K562 (cell line): ENCODE measurements at regions not wholly inside any gene's neighbourhood (a gene's known extent, or its start where the extent isn't known, plus 50 kb on each side); places are given as distances from the start of the nearest gene placed in this dataset.

Source experiments
- ATAC-seq: fragments of 200-7000 bp; cut with Tn5 transposase; 3 replicates; pipeline ENCODE4 v1.9.1; 2020; ENCODE audit warnings: moderate library complexity
- BruUV-seq: library from RNA; stranded (reverse); fragments of 400-500 nt; replicated peaks from 2 replicates; lab custom pipeline; 2021; lab: Mats Ljungman, UMichigan
- CTCF ChIA-PET: fragments of 300-600 bp; formaldehyde crosslinking; extraction: SDS; loops from one replicate; lab custom pipeline; 2021; ENCODE audit warnings: low intra/inter-chr PET ratio; lab: Yijun Ruan, JAX
- POLR2A ChIA-PET: fragments of 300-600, 350-650 bp; sonication (Branson Sonifier 250); formaldehyde crosslinking; extraction: SDS; loops from one replicate; lab custom pipeline; 2021; ENCODE audit warnings: antibody characterized with exemption, inconsistent platforms; lab: Yijun Ruan, JAX
- DNase-seq, 4 experiments: peaks; one replicate each; pipeline versions ENCODE4 v3.0.0 to v3.0.0-alpha.2; 2011 to 2018; ENCODE audit warnings: low spot score in 3 of 4, mixed read lengths in 3 of 4; ENCODE audit errors: extremely low read depth in 1 of 4
- FAIRE-seq: peaks from 2 replicates; lab custom pipeline; 2011; peaks lifted over from hg19 to GRCh38; lab: Jason Lieb, UNC
- H2AFZ ChIP-seq: 2 replicates; pipeline ENCODE4 v1.6.0; 2011; ENCODE audit warnings: low read depth, low read length, control low read depth, inconsistent platforms
- H3K27ac ChIP-seq: fragments of 200-600 bp; 3 replicates; pipeline ENCODE4 v1.8.0; 2011; ENCODE audit warnings: low read depth, mild to moderate bottlenecking, control low read depth, inconsistent platforms, low read length, moderate library complexity, mixed read lengths; ENCODE audit errors: extremely low read depth
- H3K27me3 ChIP-seq, 2 experiments: fragments of 300-600 bp in 1 of 2; 2 replicates in 1 of 2; 3 replicates in 1 of 2; pipeline versions ENCODE4 v1.6.0 to v1.8.0; 2011; ENCODE audit warnings: inconsistent platforms in 2 of 2, low read length in 2 of 2, mild to moderate bottlenecking in 1 of 2, mixed read lengths in 1 of 2, moderate library complexity in 1 of 2; ENCODE audit not compliant: control insufficient read depth in 2 of 2, insufficient read depth in 2 of 2
- H3K36me3 ChIP-seq: fragments of 300-600 bp; 3 replicates; pipeline ENCODE4 v1.8.0; 2011; ENCODE audit warnings: mild to moderate bottlenecking, low read length, inconsistent platforms; ENCODE audit not compliant: control insufficient read depth, insufficient read depth
- H3K4me1 ChIP-seq, 2 experiments: fragments of 200-600 bp in 1 of 2; replicated peaks in 1 of 2; 2 replicates in 1 of 2; 3 replicates in 1 of 2; pipeline versions ENCODE4 v1.5.1 to v1.8.0; 2011; ENCODE audit warnings: inconsistent platforms in 2 of 2, low read length in 2 of 2, mild to moderate bottlenecking in 1 of 2, mixed read lengths in 1 of 2, moderate library complexity in 1 of 2; ENCODE audit not compliant: control insufficient read depth in 2 of 2, insufficient read depth in 2 of 2
- H3K4me2 ChIP-seq: 2 replicates; pipeline ENCODE4 v1.6.1; 2011; ENCODE audit warnings: low read length, control low read depth, inconsistent platforms, mixed read lengths; ENCODE audit not compliant: insufficient read depth
- H3K4me3 ChIP-seq: fragments of 200-600 bp; sonication (generic), shearing (Covaris generic); 2 replicates; pipeline ENCODE4 v1.5.1; 2016; ENCODE audit warnings: control low read depth, inconsistent platforms
- H3K79me2 ChIP-seq: fragments of 200-600 bp; 3 replicates; pipeline ENCODE4 v1.8.0; 2011; ENCODE audit warnings: low read length, inconsistent platforms; ENCODE audit not compliant: control insufficient read depth, insufficient read depth
- H3K9ac ChIP-seq, 2 experiments: 2 replicates each; pipeline versions ENCODE4 v1.6.0 to v1.6.1; 2011; ENCODE audit warnings: low read depth in 2 of 2, low read length in 2 of 2, control low read depth in 1 of 2, inconsistent platforms in 1 of 2, mild to moderate bottlenecking in 1 of 2, mixed read lengths in 1 of 2; ENCODE audit not compliant: insufficient read depth in 1 of 2
- H3K9me1 ChIP-seq: one replicate; pipeline ENCODE4 v1.6.0; 2011; ENCODE audit warnings: inconsistent platforms, mild to moderate bottlenecking, low read length, moderate library complexity; ENCODE audit not compliant: control insufficient read depth, insufficient read depth
- H3K9me3 ChIP-seq: replicated peaks from 2 replicates; pipeline ENCODE4 v1.5.1; 2011; ENCODE audit warnings: low read depth, low read length, inconsistent platforms; ENCODE audit not compliant: control insufficient read depth, insufficient read depth
- H4K20me1 ChIP-seq: replicated peaks from 2 replicates; pipeline ENCODE4 v1.6.1; 2011; ENCODE audit warnings: low read length, inconsistent platforms, mixed read lengths; ENCODE audit not compliant: control insufficient read depth, insufficient read depth
- CBX5 ChIP-seq: IDR thresholded peaks from 2 replicates; pipeline ENCODE4 v1.6.1; 2014; ENCODE audit warnings: low read depth, borderline replicate concordance
- IRF1 ChIP-seq: sonication (generic); formaldehyde crosslinking; IDR thresholded peaks from 2 replicates; pipeline ENCODE4 v1.8.0; 2022; ENCODE audit warnings: missing genetic modification reagents, mild to moderate bottlenecking, borderline replicate concordance
- NR3C1 ChIP-seq: sonication (generic); formaldehyde crosslinking; IDR thresholded peaks from 2 replicates; pipeline ENCODE4 v1.8.1; 2022; ENCODE audit warnings: missing genetic modification reagents
- REST ChIP-seq, 2 experiments: fragments of 450-650 bp; formaldehyde crosslinking in 1 of 2; IDR thresholded peaks; 2 replicates each; pipeline versions ENCODE4 v1.4.0 to v1.6.1; 2014 to 2020; ENCODE audit warnings: mild to moderate bottlenecking in 2 of 2, borderline replicate concordance in 1 of 2, low read depth in 1 of 2
- WGBS: fragments of 100-300 bp; shearing (Covaris generic); methylation state at CpG from one replicate; pipeline ENCODE4 v1.1.6; 2016; ENCODE audit warnings: low coverage, mixed read lengths; ENCODE audit not compliant: insufficient coverage; ENCODE audit errors: missing lambda C conversion rate; 5-methylcytosine and 5-hydroxymethylcytosine counted together
- in situ Hi-C: fragments of 300-500 bp; cut with MboI; formaldehyde crosslinking; loops from 4 replicates; pipeline ENCODE4 v1.15.0; 2018; ENCODE audit warnings: inconsistent platforms, mixed read lengths
- intact Hi-C: fragments of 100-400 bp; cut with micrococcal nuclease; formaldehyde crosslinking; loops from 2 replicates; pipeline ENCODE4 v1.14.2; 2022
- TF ChIP-seq, protein P1 (sequence below): fragments of 450-650 bp; IDR thresholded peaks from 2 replicates; pipeline ENCODE4 v1.6.1; 2016; ENCODE audit warnings: antibody characterized with exemption
- TF ChIP-seq, protein P2 (sequence below): fragments of 250-450 bp; sonication (Bioruptor Pico); IDR thresholded peaks from 2 replicates; pipeline ENCODE4 v1.8.0; 2022; ENCODE audit warnings: inconsistent platforms

- no peaks in the 10 kb centered on the region for H3K79me2 ChIP-seq
- peak overlapping the region; percentile 92 for H2AFZ ChIP-seq
- H3K9me1 ChIP-seq: no peaks in the 10 kb centered on the region
- H3K27ac ChIP-seq: peak overlapping the region; percentile 82; the same call in 2 of the 3 replicates
- peak overlapping the region in 1 of 2 experiments; percentile 68; a peak in 1 of 4 replicates for H3K9ac ChIP-seq
- peak overlapping the region; percentile 43; the same call in 1 of the 2 replicates for H3K4me3 ChIP-seq
- in situ Hi-C loops (no loop called here), intact Hi-C loops (loop anchor here (5.0 kb wide), 1 partner anchor 388 kb away; no protein-coding TSS in a partner anchor)
- H3K4me1 ChIP-seq: peaks cover 3 to 13% of the 10 kb centered on the region in 2 experiments; a peak in 3 of 5 replicates
- FAIRE-seq (no peak), DNase-seq (no peak), ATAC-seq (no peak; the same call in 1 of the 3 replicates)
- WGBS: 86% methylated on average over 19 of the region's 19 CpGs
- ChIA-PET POLR2A (interaction anchor here (0.6 to 3.1 kb wide), 8 partner anchors 17 to 453 kb away, joined by 3 to 16 read pairs (median 3); a partner anchor contains a TSS), CTCF (no interaction called here)
- no peaks in the 10 kb centered on the region for H4K20me1 ChIP-seq
- no peaks in the 10 kb centered on the region for H3K9me3 ChIP-seq
- no peaks in the 10 kb centered on the region for H3K27me3 ChIP-seq
- no TSS peak for BruUV-seq
- peak overlapping the region; percentile 80 for H3K4me2 ChIP-seq
- H3K36me3 ChIP-seq: no peaks in the 10 kb centered on the region
- TF ChIP-seq CBX5 (no peak), NR3C1 (CRISPR knock-in tag) (no peak), IRF1 (CRISPR knock-in tag) (no peak), REST (IDR thresholded peaks at IDR 0.05; ENCODE audit: borderline replicate concordance) (0 out of 2 replicates have a peak, but pooled peaks have one; percentile 14), REST (CRISPR knock-in tag; IDR thresholded peaks at IDR 0.05; ENCODE audit: low read depth) (no peak)
- TF ChIP-seq, protein P1, sequence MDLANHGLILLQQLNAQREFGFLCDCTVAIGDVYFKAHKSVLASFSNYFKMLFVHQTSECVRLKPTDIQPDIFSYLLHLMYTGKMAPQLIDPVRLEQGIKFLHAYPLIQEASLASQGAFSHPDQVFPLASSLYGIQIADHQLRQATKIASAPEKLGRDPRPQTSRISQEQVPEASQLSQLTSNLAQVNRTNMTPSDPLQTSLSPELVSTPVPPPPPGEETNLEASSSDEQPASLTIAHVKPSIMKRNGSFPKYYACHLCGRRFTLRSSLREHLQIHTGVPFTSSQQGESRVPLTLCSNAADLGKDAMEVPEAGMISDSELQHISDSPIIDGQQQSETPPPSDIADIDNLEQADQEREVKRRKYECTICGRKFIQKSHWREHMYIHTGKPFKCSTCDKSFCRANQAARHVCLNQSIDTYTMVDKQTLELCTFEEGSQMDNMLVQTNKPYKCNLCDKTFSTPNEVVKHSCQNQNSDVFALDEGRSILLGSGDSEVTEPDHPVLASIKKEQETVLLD: no peak
- TF ChIP-seq, protein P2, sequence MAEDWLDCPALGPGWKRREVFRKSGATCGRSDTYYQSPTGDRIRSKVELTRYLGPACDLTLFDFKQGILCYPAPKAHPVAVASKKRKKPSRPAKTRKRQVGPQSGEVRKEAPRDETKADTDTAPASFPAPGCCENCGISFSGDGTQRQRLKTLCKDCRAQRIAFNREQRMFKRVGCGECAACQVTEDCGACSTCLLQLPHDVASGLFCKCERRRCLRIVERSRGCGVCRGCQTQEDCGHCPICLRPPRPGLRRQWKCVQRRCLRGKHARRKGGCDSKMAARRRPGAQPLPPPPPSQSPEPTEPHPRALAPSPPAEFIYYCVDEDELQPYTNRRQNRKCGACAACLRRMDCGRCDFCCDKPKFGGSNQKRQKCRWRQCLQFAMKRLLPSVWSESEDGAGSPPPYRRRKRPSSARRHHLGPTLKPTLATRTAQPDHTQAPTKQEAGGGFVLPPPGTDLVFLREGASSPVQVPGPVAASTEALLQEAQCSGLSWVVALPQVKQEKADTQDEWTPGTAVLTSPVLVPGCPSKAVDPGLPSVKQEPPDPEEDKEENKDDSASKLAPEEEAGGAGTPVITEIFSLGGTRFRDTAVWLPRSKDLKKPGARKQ (CRISPR knock-in tag): peak; percentile 72; the same call in 1 of the 2 replicates
Measured at GRCh38 chr6:27599859-27600532, 127.1 kb upstream of the ZNF184 start.
